GM19238 (cell line): ENCODE measurements at regions not wholly inside any gene's neighbourhood (a gene's known extent, or its start where the extent isn't known, plus 50 kb on each side); places are given as distances from the start of the nearest gene placed in this dataset.
"Not testable (repeated sequence)": the region's sequence is repeated elsewhere in the genome, so short reads cannot be mapped to it uniquely, and the experiment has no call there.

ENCODE experiments used
- DNase-seq: peaks from one replicate; pipeline ENCODE4 v3.0.0; 2011; ENCODE audit warnings: low spot score; ENCODE audit not compliant: insufficient read length

GRCh38 chr9:25939126-25939525 lies 260.9 kb upstream of the TUSC1 start:
- no peak for DNase-seq

GRCh38 chr9:25936031-25936430 lies 257.8 kb upstream of the TUSC1 start:
- DNase-seq: no peak

DNA sequence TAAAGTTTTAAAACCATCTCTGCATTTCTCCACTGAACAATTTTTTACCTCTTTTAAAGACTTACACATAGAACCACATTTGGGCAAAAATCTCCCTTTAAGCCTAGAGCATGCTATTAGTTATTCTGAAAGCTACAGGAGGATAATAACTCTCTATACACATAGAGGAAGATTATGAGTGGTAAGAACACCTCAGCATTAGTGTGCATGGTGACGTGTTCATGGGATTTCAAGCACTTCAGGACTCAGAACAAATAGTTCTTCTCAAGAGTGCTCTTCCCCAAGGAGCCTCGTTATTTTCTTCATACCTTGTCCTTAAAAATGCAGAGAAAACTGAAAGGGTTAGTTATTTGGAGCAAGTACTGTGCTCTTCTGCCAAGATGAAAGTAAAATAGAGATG lies 256.9 kb upstream of the TUSC1 start:
- no peak for DNase-seq

DNA sequence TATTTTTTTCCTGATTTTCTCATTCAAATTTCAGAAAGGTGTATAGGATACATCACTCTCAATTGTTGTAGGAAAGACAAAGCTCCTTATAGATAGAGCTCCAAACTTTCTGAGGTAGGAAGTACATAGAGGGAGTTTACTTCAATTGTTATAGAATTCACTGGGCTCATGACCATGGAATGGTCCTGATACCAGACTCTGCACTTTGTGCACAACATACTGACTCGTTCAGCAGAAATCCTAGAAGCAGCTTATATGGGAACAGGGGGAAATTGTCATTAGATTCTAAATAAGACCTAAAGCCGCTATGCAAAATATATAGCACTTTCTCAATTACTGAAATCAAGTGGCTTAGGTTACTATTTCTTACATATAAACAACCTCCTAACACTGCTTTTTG lies 240.5 kb upstream of the TUSC1 start:
- no peak for DNase-seq

GRCh38 chr9:25917731-25918362 lies 239.6 kb upstream of the TUSC1 start:
- DNase-seq: no peak

- DNase-seq: no peak
Observed at GRCh38 chr9:25913806-25914205, 235.6 kb upstream of the TUSC1 start.

GRCh38 chr9:25904701-25905100 lies 226.5 kb upstream of the TUSC1 start:
- no peak for DNase-seq

DNA sequence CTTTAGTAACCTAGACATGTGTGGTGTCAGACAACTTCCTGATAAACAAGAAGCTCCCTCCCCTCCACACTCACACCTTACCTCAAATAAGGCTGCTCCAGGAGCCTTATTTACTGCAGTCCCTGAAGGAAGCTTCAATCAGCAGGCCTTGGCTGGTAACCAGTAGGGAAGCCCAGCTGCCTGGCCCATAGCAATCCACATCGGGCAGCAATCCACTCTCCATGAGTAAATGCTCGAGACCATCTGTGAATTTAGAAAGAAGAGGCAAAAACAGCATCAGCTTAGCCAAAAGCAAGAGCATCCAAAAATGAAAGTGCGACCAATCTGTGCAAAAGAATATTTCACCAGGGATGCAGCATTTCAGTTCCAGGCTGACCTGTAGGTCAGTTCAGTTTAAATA lies 213.3 kb upstream of the TUSC1 start:
- no peak for DNase-seq

- no peak for DNase-seq
Observed at GRCh38 chr9:25889661-25890060, 211.4 kb upstream of the TUSC1 start.

- no peak for DNase-seq
Observed at GRCh38 chr9:25876248-25876647, 198.0 kb upstream of the TUSC1 start.

DNA sequence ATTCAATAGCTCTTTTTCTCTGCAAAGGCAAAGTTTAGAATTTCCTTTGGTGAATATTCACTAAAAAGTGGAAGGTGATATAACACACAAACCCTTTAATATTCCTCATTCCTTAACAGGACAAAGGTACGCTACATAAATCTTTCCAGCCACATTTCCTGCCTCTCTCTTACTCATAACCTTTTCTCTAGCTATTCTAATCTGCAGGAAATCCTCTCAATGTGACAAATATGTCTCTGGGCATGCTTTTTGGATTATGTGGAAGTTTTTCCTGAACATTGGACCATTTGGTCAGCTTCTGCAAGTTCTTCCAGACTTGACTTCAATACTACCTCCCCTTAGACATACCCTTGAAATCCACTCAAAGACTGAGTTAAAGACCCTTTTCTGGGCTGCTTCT lies 186.3 kb upstream of the TUSC1 start:
- DNase-seq: no peak

DNA sequence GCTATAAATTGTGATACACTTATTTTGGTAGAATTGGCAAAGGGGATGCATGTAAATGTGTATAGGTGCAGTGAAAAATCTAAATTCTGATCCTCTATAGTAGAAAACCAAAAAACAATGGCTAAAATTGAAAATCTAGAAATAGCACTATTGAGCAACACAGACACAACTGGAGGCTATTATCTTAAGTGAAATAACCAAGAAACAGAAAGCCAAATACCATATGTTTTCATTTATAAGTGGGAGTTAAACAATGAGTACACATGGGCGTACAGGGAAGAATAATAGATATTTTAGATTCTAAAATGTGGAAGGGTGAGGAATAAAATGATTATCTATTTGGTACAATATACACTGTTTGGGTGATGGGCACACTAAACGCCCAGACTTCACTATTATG lies 183.2 kb upstream of the TUSC1 start:
- no peak for DNase-seq

DNA sequence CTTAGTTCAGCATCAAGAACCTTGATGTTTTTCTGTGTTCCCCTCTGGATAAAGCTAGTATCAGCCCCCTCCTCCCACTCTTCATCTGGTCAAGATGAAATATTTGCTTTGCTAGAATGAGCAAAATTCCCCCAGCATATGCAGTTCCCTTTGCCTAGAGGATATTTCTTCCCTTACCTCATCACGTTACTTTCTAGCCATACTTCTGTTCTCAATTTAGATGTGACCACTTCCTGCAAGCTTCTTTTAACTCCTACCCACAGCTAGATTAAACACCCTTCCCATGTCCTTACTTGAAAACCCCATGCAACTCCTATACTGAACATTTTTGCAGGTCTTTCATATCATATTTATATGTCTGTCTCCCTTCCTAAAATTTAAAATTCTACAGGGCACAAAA lies 178.9 kb upstream of the TUSC1 start:
- DNase-seq: no peak

DNA sequence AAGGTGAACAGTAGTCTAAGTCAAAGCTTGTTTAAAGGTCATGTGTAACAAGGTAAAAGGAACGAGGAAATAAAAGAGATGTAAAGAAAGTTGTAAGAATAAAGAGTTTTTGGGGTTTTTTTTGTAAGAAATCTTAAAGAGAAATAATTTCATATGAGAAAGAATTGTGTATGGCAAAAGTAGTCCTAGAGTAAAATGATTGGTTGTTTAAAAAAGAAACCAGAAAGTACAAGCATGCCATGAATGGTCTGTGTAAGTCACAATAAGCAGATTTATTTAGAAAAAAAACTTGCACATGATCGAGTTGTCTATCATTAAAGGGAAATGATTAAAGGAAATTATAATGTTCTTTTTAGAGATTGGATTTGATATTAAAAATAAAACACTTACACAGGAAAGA lies 172.6 kb upstream of the TUSC1 start:
- DNase-seq: no peak

DNA sequence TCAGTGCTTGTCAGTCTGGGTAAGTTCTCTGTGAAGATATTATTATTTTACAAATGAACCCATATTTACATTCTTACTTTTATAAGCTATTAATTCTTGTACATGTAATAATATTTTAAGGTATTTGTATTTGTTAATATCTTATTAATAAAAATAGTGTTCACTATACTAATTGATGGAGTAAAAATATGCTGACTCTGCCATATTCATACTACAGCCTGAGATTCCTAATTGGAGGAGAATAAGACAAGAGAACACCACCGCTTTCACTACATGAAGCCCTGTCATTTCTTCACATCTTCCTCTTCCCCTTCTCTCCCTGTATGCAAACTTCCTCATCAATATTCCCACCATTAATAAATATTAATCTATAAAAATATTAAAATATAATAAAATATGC lies 167.6 kb upstream of the TUSC1 start:
- no peak for DNase-seq

DNA sequence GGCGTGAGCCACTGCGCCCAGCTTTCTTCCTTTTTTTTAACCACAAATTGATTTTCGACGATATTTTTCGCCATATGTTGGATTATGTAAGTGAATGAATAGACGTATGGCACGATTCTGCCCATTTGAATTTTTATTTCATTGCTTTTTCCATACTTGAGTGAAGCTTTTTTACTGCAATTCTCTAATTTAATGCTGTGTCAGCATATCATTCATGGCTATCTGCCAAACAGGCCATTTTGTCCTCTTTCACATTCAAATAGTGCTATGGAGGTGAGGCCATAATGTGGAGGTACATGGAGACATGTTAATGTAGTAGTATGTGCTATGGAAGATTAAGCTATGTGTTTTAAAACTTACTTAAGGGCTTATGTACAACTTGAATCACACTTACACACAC lies 152.1 kb upstream of the TUSC1 start:
- DNase-seq: no peak

- DNase-seq: no peak
Observed at GRCh38 chr9:25827626-25828025, 149.4 kb upstream of the TUSC1 start.

GRCh38 chr9:25816439-25816838 lies 138.2 kb upstream of the TUSC1 start:
- DNase-seq: no peak

DNA sequence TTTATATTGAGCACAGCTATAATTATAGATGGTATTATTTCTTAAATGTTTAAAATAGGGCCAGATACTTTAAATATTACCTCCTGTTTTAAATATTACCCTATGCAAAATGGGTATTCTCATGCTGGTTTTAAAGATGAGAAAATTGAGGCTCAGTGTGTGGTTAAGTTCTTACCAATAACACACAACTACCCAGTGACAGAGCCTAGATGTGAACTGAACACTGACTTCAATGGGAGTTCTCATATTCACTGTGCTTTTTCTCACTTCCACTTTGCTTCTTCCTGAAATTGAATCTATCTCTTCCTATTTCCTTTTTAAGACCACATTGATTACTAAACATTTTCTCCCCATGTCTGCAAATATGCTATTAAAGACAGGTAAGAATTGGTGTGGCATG lies 135.8 kb upstream of the TUSC1 start:
- DNase-seq: no peak

DNA sequence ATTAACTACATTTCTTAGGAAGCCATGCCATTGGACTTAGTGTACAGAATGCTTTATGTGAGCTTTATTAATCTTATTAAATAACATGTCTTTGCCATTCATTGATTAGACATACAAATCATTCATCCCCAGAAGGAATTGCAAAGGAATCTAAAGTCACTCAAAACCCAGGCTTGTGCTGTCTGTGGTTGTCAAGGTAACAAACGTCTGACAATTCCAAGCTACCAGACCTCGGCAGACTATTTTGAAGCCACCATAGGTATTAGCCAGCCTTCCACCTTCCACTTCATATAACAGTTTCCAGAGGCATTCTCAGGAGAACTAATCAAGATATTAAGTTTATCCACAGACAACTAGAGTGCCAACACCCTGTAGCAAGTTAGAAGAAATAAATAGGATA lies 135.2 kb upstream of the TUSC1 start:
- no peak for DNase-seq

DNA sequence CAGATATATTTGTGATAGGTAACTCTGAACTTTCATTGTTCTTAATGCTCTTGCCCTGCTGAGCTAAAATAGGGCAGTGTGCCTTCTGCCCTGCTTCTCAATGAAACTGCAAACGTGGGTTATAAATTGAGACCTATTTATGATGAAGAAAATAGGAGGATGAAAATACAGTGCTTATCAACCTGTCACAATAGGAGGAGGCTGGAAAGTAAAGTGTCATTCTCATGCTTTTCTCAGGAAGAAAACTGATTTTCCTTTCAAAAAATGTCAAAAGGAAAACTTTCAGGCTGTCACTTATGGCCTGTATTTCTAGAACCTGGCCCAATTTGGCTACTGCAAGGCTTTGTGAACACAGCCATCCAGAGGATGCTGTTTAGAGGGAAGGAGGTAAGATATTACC lies 130.3 kb upstream of the TUSC1 start:
- DNase-seq: no peak

DNA sequence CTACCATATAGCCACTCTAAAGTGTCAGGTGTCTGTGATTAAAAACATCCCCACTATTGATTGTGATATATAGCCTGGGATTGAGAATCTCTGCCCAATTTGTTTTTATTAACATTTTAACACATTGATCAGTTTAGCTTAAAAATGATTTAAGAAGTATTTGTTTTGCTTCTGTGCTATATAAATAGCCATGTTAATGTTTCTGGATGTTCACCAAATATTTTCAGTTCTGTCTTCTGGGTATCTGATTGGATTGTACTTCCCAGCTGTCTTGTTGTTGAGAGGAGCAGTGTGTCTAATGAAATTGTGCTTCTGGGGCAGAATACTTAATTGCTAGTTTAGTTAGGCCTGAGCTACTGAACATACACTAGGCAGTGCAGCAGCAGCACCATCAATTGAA lies 126.6 kb upstream of the TUSC1 start:
- DNase-seq: no peak

GRCh38 chr9:25801989-25802388 lies 123.7 kb upstream of the TUSC1 start:
- not testable (repeated sequence) for DNase-seq

DNA sequence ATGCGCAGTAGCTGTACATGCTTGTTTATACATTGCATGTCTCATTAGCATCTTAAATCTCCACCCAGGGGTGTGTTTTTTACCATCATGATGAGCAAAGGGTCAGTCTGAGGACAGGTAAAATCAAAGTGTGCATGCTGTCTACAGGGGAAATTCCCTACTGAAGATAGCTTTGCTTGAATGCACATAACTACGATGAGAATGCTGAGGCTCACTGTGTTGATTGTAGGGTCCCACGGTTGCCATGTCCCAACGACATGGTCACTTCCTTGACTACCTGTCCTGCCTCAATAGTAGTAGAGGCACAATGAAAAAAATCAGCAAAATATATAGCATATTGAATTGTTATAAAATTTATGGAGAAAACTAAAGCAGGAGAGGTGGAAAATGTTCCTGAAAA lies 95.6 kb upstream of the TUSC1 start:
- no peak for DNase-seq
